ENCODE measurements at regions not wholly inside any gene's neighbourhood (a gene's known extent, or its start where the extent isn't known, plus 50 kb on each side); places are given as distances from the start of the nearest gene placed in this dataset.

DNA sequence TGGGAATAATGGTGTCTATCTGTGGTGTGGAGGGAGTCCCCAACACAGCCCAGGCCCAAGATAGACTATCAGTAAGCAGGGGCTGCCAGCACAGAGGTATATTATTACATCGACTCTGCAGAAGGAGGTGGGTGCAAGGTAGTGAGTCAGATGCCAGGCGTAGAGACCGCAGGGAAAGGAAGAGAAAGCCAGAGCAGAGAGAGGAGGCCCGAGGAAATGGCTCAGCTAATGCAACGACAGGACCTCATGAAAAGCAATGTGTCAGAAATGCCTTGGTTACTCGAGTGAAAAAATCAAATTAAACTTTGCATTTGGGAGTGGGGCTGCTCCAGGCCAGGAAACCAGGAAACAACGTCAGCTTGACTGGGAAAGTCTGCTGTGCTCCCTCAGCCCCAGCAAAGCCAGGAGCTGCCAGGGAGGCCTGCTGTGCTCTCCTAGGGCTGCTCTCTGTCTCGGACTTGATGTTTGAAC, 173.2 kb downstream of the SUDS3 start:
- TF ChIP-seq, protein P1, sequence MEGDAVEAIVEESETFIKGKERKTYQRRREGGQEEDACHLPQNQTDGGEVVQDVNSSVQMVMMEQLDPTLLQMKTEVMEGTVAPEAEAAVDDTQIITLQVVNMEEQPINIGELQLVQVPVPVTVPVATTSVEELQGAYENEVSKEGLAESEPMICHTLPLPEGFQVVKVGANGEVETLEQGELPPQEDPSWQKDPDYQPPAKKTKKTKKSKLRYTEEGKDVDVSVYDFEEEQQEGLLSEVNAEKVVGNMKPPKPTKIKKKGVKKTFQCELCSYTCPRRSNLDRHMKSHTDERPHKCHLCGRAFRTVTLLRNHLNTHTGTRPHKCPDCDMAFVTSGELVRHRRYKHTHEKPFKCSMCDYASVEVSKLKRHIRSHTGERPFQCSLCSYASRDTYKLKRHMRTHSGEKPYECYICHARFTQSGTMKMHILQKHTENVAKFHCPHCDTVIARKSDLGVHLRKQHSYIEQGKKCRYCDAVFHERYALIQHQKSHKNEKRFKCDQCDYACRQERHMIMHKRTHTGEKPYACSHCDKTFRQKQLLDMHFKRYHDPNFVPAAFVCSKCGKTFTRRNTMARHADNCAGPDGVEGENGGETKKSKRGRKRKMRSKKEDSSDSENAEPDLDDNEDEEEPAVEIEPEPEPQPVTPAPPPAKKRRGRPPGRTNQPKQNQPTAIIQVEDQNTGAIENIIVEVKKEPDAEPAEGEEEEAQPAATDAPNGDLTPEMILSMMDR (IDR thresholded peaks at IDR 0.05) = no peak
- TF ChIP-seq POLR2A (IDR thresholded peaks at IDR 0.05) (no peak), POLR2AphosphoS5 (IDR thresholded peaks at IDR 0.05) (no peak)
